H1 (cell line): ENCODE measurements at regions not wholly inside any gene's neighbourhood (a gene's known extent, or its start where the extent isn't known, plus 50 kb on each side); places are given as distances from the start of the nearest gene placed in this dataset.

Source experiments
- CTCF ChIA-PET: fragments of 300-600 bp; sonication (Branson Sonifier 250); formaldehyde crosslinking; loops from one replicate; lab custom pipeline; 2021; ENCODE audit not compliant: partially characterized antibody; lab: Charles Lee
- POLR2A ChIA-PET: fragments of 300-600 bp; sonication (Branson Sonifier 250); formaldehyde crosslinking; loops from one replicate; lab custom pipeline; 2021; ENCODE audit warnings: inconsistent platforms; ENCODE audit not compliant: partially characterized antibody; lab: Charles Lee
- DNase-seq, 2 experiments: peaks; one replicate each; pipeline versions ENCODE4 v3.0.0 to v3.0.0-alpha.2; 2010 to 2022; ENCODE audit warnings: low spot score in 2 of 2, low read depth in 1 of 2, mixed read lengths in 1 of 2
- FAIRE-seq: peaks from 2 replicates; lab custom pipeline; 2011; peaks lifted over from hg19 to GRCh38; lab: Jason Lieb, UNC
- H2AFZ ChIP-seq: 2 replicates; pipeline ENCODE4 v1.8.1; 2012; ENCODE audit warnings: low read length, inconsistent platforms
- H2AK5ac ChIP-seq: 2 replicates; pipeline ENCODE4 v1.6.1; 2013; ENCODE audit warnings: low read depth, low read length
- H2BK120ac ChIP-seq: replicated peaks from 2 replicates; pipeline ENCODE3; 2013; ENCODE audit warnings: low read depth, low read length, inconsistent platforms
- H2BK12ac ChIP-seq: 2 replicates; pipeline ENCODE4 v1.6.1; 2013; ENCODE audit warnings: low read depth, low read length
- H2BK15ac ChIP-seq: 2 replicates; pipeline ENCODE4 v1.6.1; 2013; ENCODE audit warnings: low read length
- H2BK20ac ChIP-seq: 2 replicates; pipeline ENCODE4 v1.6.1; 2013; ENCODE audit warnings: low read length
- H2BK5ac ChIP-seq: 2 replicates; pipeline ENCODE4 v1.6.1; 2013; ENCODE audit warnings: low read depth, low read length
- H3K14ac ChIP-seq: 2 replicates; pipeline ENCODE4 v1.6.1; 2013; ENCODE audit warnings: inconsistent platforms; ENCODE audit not compliant: insufficient read length
- H3K18ac ChIP-seq: 2 replicates; pipeline ENCODE4 v1.6.1; 2013; ENCODE audit warnings: low read length; ENCODE audit errors: extremely low read depth
- H3K23ac ChIP-seq: 2 replicates; pipeline ENCODE4 v1.6.1; 2013; ENCODE audit warnings: inconsistent platforms; ENCODE audit not compliant: insufficient read length
- H3K23me2 ChIP-seq: 2 replicates; pipeline ENCODE4 v1.6.1; 2013; ENCODE audit warnings: low read depth, low read length
- H3K27ac ChIP-seq: 2 replicates; pipeline ENCODE4 v1.6.1; 2011; ENCODE audit warnings: low read depth, low read length, inconsistent platforms
- H3K27me3 ChIP-seq, 4 experiments: replicated peaks in 1 of 4; 1 replicate in 1 of 4; 2 replicates in 3 of 4; pipeline versions ENCODE4 v1.6.1 to v1.8.1; 2011 to 2013; ENCODE audit warnings: low read length in 3 of 4, mild to moderate bottlenecking in 3 of 4, inconsistent platforms in 2 of 4, mixed read lengths in 2 of 4, moderate library complexity in 1 of 4; ENCODE audit not compliant: control insufficient read depth in 3 of 4, insufficient read depth in 3 of 4; ENCODE audit errors: extremely low read depth in 1 of 4
- H3K36me3 ChIP-seq, 4 experiments: 2 replicates each; pipeline versions ENCODE4 v1.6.1 to v1.8.1; 2011 to 2013; ENCODE audit warnings: mild to moderate bottlenecking in 4 of 4, low read length in 3 of 4, moderate library complexity in 2 of 4, control low read depth in 1 of 4, inconsistent platforms in 1 of 4; ENCODE audit not compliant: insufficient read depth in 4 of 4, control insufficient read depth in 2 of 4
- H3K4ac ChIP-seq: replicated peaks from 2 replicates; pipeline ENCODE3; 2013; ENCODE audit warnings: low read length, low read depth, mixed read lengths, inconsistent platforms; ENCODE audit not compliant: insufficient read length
- H3K4me1 ChIP-seq, 4 experiments: replicated peaks in 1 of 4; 1 replicate in 1 of 4; 2 replicates in 3 of 4; pipeline versions ENCODE4 v1.6.1 to v1.8.1; 2011 to 2013; ENCODE audit warnings: low read length in 3 of 4, inconsistent platforms in 2 of 4, mixed read lengths in 1 of 4; ENCODE audit not compliant: insufficient read depth in 4 of 4, control insufficient read depth in 3 of 4
- H3K4me2 ChIP-seq, 2 experiments: 2 replicates each; pipeline versions ENCODE4 v1.6.1 to v1.8.1; 2011 to 2013; ENCODE audit warnings: low read depth in 2 of 2, low read length in 2 of 2, control low read depth in 1 of 2, inconsistent platforms in 1 of 2, mild to moderate bottlenecking in 1 of 2; ENCODE audit not compliant: insufficient read depth in 1 of 2
- H3K4me3 ChIP-seq, 4 experiments: fragments of 200-600, 300-600 bp in 1 of 4; sonication (generic), shearing (Covaris generic), sonication (Bioruptor Twin) in 1 of 4; 2 replicates each; pipeline versions ENCODE4 v1.5.1 to v1.8.1; 2011 to 2016; ENCODE audit warnings: low read length in 4 of 4, low read depth in 3 of 4, control low read depth in 2 of 4, inconsistent platforms in 2 of 4, mild to moderate bottlenecking in 2 of 4, mixed read lengths in 1 of 4, moderate library complexity in 1 of 4; ENCODE audit not compliant: insufficient read depth in 2 of 4; ENCODE audit errors: extremely low read depth in 1 of 4
- H3K56ac ChIP-seq: replicated peaks from 2 replicates; pipeline ENCODE3; 2013; ENCODE audit warnings: low read depth, mild to moderate bottlenecking, mixed read lengths, low read length, inconsistent platforms; ENCODE audit not compliant: insufficient read length
- H3K79me1 ChIP-seq: 2 replicates; pipeline ENCODE4 v1.6.1; 2013; ENCODE audit warnings: low read depth, low read length, control low read depth
- H3K79me2 ChIP-seq, 2 experiments: 2 replicates each; pipeline versions ENCODE4 v1.6.1 to v1.8.1; 2012 to 2013; ENCODE audit warnings: low read length in 2 of 2, mild to moderate bottlenecking in 2 of 2, inconsistent platforms in 1 of 2; ENCODE audit not compliant: insufficient read depth in 2 of 2, control insufficient read depth in 1 of 2
- H3K9ac ChIP-seq, 4 experiments: replicated peaks in 1 of 4; 1 replicate in 1 of 4; 2 replicates in 3 of 4; pipeline versions ENCODE4 v1.6.1 to v1.8.1; 2011 to 2013; ENCODE audit warnings: low read depth in 3 of 4, low read length in 3 of 4, control low read depth in 2 of 4, mild to moderate bottlenecking in 2 of 4, moderate library complexity in 2 of 4, inconsistent platforms in 1 of 4; ENCODE audit errors: extremely low read depth in 1 of 4
- H3K9me3 ChIP-seq, 2 experiments: 2 replicates each; pipeline versions ENCODE4 v1.6.1 to v1.8.1; 2012 to 2013; ENCODE audit warnings: mild to moderate bottlenecking in 2 of 2, moderate library complexity in 2 of 2, control low read depth in 1 of 2, inconsistent platforms in 1 of 2, low read depth in 1 of 2, low read length in 1 of 2, mixed read lengths in 1 of 2; ENCODE audit not compliant: insufficient read depth in 2 of 2
- H4K20me1 ChIP-seq, 2 experiments: replicated peaks in 1 of 2; 2 replicates each; pipeline versions ENCODE3 to v1.8.1; 2011 to 2013; ENCODE audit warnings: inconsistent platforms in 2 of 2, low read length in 2 of 2, mild to moderate bottlenecking in 1 of 2; ENCODE audit not compliant: insufficient read depth in 2 of 2, control insufficient read depth in 1 of 2
- H4K5ac ChIP-seq: 2 replicates; pipeline ENCODE4 v1.6.1; 2013; ENCODE audit warnings: low read length, low read depth, mixed read lengths, inconsistent platforms; ENCODE audit not compliant: insufficient read length
- H4K8ac ChIP-seq: 2 replicates; pipeline ENCODE4 v1.8.0; 2013; ENCODE audit warnings: mild to moderate bottlenecking, moderate library complexity, low read length, inconsistent platforms; ENCODE audit not compliant: insufficient read depth; ENCODE audit errors: extremely low read depth
- H4K91ac ChIP-seq: replicated peaks from 2 replicates; pipeline ENCODE3; 2013; ENCODE audit warnings: low read length, mixed read lengths, inconsistent platforms; ENCODE audit not compliant: insufficient read length
- ASH2L ChIP-seq: fragments of 200-600, 300-600 bp; sonication (generic); IDR thresholded peaks from one replicate; pipeline ENCODE4 v1.7.1; 2017; ENCODE audit warnings: low read length
- CEBPB ChIP-seq: IDR thresholded peaks from 2 replicates; pipeline ENCODE4 v1.6.1; 2012; ENCODE audit warnings: low read depth, low read length
- CHD2 ChIP-seq: IDR thresholded peaks from 2 replicates; pipeline ENCODE4 v1.6.1; 2012; ENCODE audit warnings: low read length, improper control_type of control experiment
- EGR1 ChIP-seq: IDR thresholded peaks from 2 replicates; pipeline ENCODE4 v1.6.1; 2011; ENCODE audit warnings: low read depth, low read length, borderline replicate concordance
- EP300 ChIP-seq, 2 experiments: IDR thresholded peaks; 1 replicate in 1 of 2; 2 replicates in 1 of 2; pipeline ENCODE4 v1.6.1; 2011 to 2012; ENCODE audit warnings: low read depth in 2 of 2, low read length in 2 of 2, mild to moderate bottlenecking in 2 of 2, borderline replicate concordance in 1 of 2, inconsistent platforms in 1 of 2, moderate library complexity in 1 of 2
- HDAC2 ChIP-seq, 2 experiments: fragments of 300-600 bp in 1 of 2; sonication (generic) in 1 of 2; IDR thresholded peaks; 2 replicates each; pipeline ENCODE4 v1.6.1; 2011 to 2012; ENCODE audit warnings: low read depth in 2 of 2, low read length in 2 of 2, mild to moderate bottlenecking in 2 of 2, moderate library complexity in 2 of 2, borderline replicate concordance in 1 of 2, inconsistent platforms in 1 of 2
- JUN ChIP-seq: IDR thresholded peaks from 2 replicates; pipeline ENCODE4 v1.6.1; 2011; ENCODE audit warnings: low read depth, mild to moderate bottlenecking, improper control_type of control experiment, low read length
- JUND ChIP-seq: IDR thresholded peaks from 2 replicates; pipeline ENCODE4 v1.6.1; 2011; ENCODE audit warnings: mild to moderate bottlenecking, improper control_type of control experiment, low read length
- KDM5A ChIP-seq: fragments of 200-600 bp; IDR thresholded peaks from 2 replicates; pipeline ENCODE4 v1.7.1; 2012; ENCODE audit warnings: mild to moderate bottlenecking, low read length, inconsistent platforms, mixed read lengths
- MAFK ChIP-seq: IDR thresholded peaks from 2 replicates; pipeline ENCODE4 v1.6.1; 2012; ENCODE audit warnings: low read depth, mild to moderate bottlenecking, improper control_type of control experiment, low read length
- RAD21 ChIP-seq, 2 experiments: IDR thresholded peaks in 1 of 2; conservative IDR thresholded peaks in 1 of 2; 2 replicates each; pipeline ENCODE4 v1.6.1; 2011; ENCODE audit warnings: low read depth in 2 of 2, low read length in 2 of 2, improper control_type of control experiment in 1 of 2, inconsistent platforms in 1 of 2, mild to moderate bottlenecking in 1 of 2, moderate library complexity in 1 of 2
- SAP30 ChIP-seq: fragments of 300-600 bp; sonication (generic); IDR thresholded peaks from 2 replicates; pipeline ENCODE4 v1.7.1; 2012; ENCODE audit warnings: low read length, moderate library complexity, mild to moderate bottlenecking, inconsistent platforms; ENCODE audit not compliant: insufficient read depth, insufficient replicate concordance
- SRF ChIP-seq: IDR thresholded peaks from 2 replicates; pipeline ENCODE4 v1.6.1; 2011; ENCODE audit warnings: mild to moderate bottlenecking, low read depth, low read length, moderate library complexity
- TCF12 ChIP-seq: IDR thresholded peaks from 2 replicates; pipeline ENCODE4 v1.6.1; 2011; ENCODE audit warnings: low read depth, mild to moderate bottlenecking, low read length
- whole genome bisulfite sequencing, 2 experiments: shearing (Covaris generic) in 1 of 2; methylation state at CpG; one replicate each; pipeline versions ENCODE4 v1.1.6 to v1.1.7; 2013 to 2015; ENCODE audit warnings: low lambda C conversion rate in 2 of 2, mixed read lengths in 2 of 2, inconsistent platforms in 1 of 2, low coverage in 1 of 2, missing lambda C conversion rate in 1 of 2; ENCODE audit not compliant: insufficient replicate concordance in 2 of 2, insufficient coverage in 1 of 2, insufficient read length in 1 of 2; ENCODE audit errors: extremely low coverage in 1 of 2, missing lambda C conversion rate in 1 of 2; 5-methylcytosine and 5-hydroxymethylcytosine counted together

DNA sequence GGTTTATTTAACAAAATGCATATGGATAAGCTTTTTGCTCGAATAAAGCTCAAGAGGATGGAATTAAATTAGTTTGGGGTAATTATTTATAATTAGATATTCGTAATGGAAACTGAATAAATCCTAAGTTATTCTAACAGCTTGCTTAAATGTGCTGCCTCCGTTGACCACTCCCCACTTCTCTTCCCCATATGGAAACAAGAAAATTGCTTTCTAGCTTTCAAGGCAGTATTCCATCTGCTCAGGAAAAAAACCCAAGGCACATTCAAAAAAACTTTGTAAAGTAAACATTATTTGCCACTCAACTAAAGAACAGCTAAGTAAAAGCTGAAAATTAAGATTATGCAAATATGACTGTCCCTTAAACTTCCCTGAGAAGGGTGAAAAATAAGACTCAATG lies 369.2 kb downstream of the HAO1 start:
- Histone ChIP-seq H3K79me1 (no peaks in the 10 kb centered on the region), H4K20me1 (no peaks in the 10 kb centered on the region), H2BK20ac (no peak overlapping the region), H3K23ac (no peak overlapping the region), H3K9me3 (no peaks in the 10 kb centered on the region), H3K79me2 (no peaks in the 10 kb centered on the region), H3K4me1 (no peaks in the 10 kb centered on the region), H4K91ac (no peak overlapping the region), H4K5ac (no peak overlapping the region), H3K4ac (no peak overlapping the region), H2BK12ac (no peak overlapping the region), H4K8ac (no peak overlapping the region), H3K14ac (no peak overlapping the region), H2AK5ac (no peak overlapping the region), H3K4me2 (no peak overlapping the region), H3K23me2 (no peaks in the 10 kb centered on the region), H3K36me3 (no peaks in the 10 kb centered on the region), H3K9ac (no peak overlapping the region), H2AFZ (no peak overlapping the region), H2BK120ac (no peak overlapping the region), H3K27ac (no peak overlapping the region), H2BK15ac (no peak overlapping the region), H3K27me3 (no peaks in the 10 kb centered on the region), H3K56ac (no peak overlapping the region), H2BK5ac (no peak overlapping the region), H3K4me3 (no peak overlapping the region), H3K18ac (no peak overlapping the region)
- FAIRE-seq (no peak), DNase-seq (no peak)
- TF ChIP-seq MAFK = no peak
- no peak for TF ChIP-seq EP300 (IDR thresholded peaks at IDR 0.05; ENCODE audit: borderline replicate concordance in 1 of 2, low read depth in 2 of 2, low read length in 2 of 2)
- TF ChIP-seq HDAC2 (IDR thresholded peaks at IDR 0.05; ENCODE audit: borderline replicate concordance in 1 of 2, low read depth in 2 of 2, low read length in 2 of 2) = no peak
- TF ChIP-seq RAD21 (IDR thresholded peaks at IDR 0.05 in 1 of 2, conservative IDR thresholded peaks at IDR 0.05 in 1 of 2; ENCODE audit: low read depth in 2 of 2, low read length in 2 of 2) = no peak
- TF ChIP-seq KDM5A = no peak
- no peak for TF ChIP-seq ASH2L
- TF ChIP-seq CHD2 = no peak
- TF ChIP-seq SRF = no peak
- TF ChIP-seq TCF12 = no peak
- no peak for TF ChIP-seq EGR1
- TF ChIP-seq SAP30 = no peak
- TF ChIP-seq CEBPB = no peak
- no peak for TF ChIP-seq JUN
- no peak for TF ChIP-seq JUND
- CTCF ChIA-PET = interaction anchor here (0.7 kb wide), 1 partner anchor 129 kb away, joined by 3 read pairs; no protein-coding TSS in a partner anchor
- POLR2A ChIA-PET = no interaction called here
- WGBS, 2 experiments = 86 to 100% methylated on average over 2 to 3 of the region's 3 CpGs
